WERI-Rb-1 (cell line): ENCODE measurements at regions not wholly inside any gene's neighbourhood (a gene's known extent, or its start where the extent isn't known, plus 50 kb on each side); places are given as distances from the start of the nearest gene placed in this dataset.

Source experiments
- DNase-seq: peaks from one replicate; pipeline ENCODE4 v3.0.0-alpha.2; 2020
- H3K27ac ChIP-seq: fragments of 250-450 bp; sonication (Bioruptor Pico); 2 replicates; pipeline ENCODE4 v1.5.1; 2020; ENCODE audit warnings: mild to moderate bottlenecking, moderate library complexity
- H3K27me3 ChIP-seq: fragments of 250-450 bp; sonication (Bioruptor Pico); 2 replicates; pipeline ENCODE4 v1.5.1; 2021; ENCODE audit warnings: mild to moderate bottlenecking, low read depth, moderate library complexity; ENCODE audit not compliant: insufficient read depth, severe bottlenecking
- H3K36me3 ChIP-seq: fragments of 250-450 bp; sonication (Bioruptor Pico); 2 replicates; pipeline ENCODE4 v1.5.1; 2020; ENCODE audit warnings: mild to moderate bottlenecking, moderate library complexity
- H3K4me3 ChIP-seq: 2 replicates; pipeline ENCODE4 v1.5.1; 2011; ENCODE audit warnings: low read depth, mild to moderate bottlenecking, control low read depth, low read length
- H3K9me3 ChIP-seq: fragments of 250-450 bp; sonication (Bioruptor Pico); 2 replicates; pipeline ENCODE4 v1.5.1; 2021; ENCODE audit warnings: mild to moderate bottlenecking, moderate library complexity; ENCODE audit not compliant: severe bottlenecking
- TF ChIP-seq, protein P1 (sequence below): IDR thresholded peaks from 2 replicates; pipeline ENCODE4 v1.5.1; 2011; ENCODE audit warnings: low read depth, mild to moderate bottlenecking, control low read depth, inconsistent platforms, low read length

DNA sequence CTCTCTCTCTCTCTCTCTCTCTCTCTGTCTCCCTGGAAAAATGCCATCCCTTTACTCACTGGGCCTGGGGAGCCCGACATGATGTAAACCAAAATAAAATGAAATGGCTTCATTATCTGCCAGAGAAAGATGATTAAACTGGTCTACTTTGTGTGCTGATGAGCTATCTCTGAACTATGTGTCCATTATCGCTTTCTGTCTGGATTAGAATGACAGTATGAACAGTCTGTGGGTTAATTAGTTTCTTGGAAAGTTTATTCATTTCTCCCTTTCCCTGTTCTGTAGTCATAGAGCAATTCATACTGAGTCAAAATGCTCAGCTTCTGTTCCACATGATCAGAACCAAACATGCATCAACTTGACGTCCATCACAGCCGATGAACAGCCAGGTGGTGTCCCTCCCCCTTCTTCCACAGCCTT lies 72.4 kb upstream of the KCND3 start:
- Histone ChIP-seq H3K27ac (no peak overlapping the region), H3K4me3 (no peak overlapping the region), H3K36me3 (no peaks in the 10 kb centered on the region), H3K9me3 (no peaks in the 10 kb centered on the region), H3K27me3 (no peaks in the 10 kb centered on the region)
- TF ChIP-seq, protein P1, sequence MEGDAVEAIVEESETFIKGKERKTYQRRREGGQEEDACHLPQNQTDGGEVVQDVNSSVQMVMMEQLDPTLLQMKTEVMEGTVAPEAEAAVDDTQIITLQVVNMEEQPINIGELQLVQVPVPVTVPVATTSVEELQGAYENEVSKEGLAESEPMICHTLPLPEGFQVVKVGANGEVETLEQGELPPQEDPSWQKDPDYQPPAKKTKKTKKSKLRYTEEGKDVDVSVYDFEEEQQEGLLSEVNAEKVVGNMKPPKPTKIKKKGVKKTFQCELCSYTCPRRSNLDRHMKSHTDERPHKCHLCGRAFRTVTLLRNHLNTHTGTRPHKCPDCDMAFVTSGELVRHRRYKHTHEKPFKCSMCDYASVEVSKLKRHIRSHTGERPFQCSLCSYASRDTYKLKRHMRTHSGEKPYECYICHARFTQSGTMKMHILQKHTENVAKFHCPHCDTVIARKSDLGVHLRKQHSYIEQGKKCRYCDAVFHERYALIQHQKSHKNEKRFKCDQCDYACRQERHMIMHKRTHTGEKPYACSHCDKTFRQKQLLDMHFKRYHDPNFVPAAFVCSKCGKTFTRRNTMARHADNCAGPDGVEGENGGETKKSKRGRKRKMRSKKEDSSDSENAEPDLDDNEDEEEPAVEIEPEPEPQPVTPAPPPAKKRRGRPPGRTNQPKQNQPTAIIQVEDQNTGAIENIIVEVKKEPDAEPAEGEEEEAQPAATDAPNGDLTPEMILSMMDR, result no peak
- DNase-seq, result no peak

DNA sequence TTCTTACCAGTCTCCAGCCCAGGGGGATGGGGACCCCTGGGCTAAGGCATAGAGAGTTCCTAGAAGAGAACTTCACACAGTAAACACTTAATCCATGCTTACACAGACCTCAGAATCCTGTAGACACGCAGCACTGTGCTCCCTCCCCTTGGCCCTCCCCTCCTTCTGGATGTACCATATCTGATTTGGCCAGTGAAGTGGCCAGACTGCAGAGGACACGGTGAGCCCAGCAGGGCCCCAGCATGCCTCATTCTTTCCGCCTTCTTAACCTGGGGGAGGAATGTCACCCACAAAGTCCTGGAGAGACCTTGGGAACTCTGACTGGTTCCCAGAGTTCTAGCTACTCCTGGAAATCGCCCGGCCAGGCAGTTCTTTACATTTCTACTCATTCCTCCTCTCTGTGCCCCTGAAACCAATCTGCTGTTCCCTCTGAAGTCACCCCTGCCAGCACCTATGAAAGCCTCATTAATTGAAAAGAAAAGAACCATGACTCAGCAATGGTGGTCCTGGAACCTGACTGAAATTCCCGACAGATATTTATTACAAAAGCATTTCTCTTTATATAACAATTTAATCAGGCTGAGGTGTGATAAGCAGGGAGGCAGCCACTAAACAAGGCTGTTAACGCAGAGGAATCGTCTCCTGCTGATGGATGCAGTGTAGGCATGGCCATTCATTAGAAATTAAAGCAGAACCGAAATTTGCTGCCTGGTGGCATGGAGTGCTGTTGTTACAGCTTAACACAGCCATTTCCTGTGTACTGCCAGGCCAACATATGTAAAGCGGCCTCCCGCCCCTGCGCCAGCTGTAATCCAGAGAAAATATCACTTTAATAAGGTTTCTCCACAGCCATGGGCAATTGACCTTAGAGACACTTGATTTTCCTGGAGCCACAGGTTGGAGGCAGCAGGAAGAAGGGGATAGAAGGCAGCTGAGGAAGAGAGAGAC lies 74.6 kb upstream of the KCND3 start:
- Histone ChIP-seq H3K9me3 (no peaks in the 10 kb centered on the region), H3K4me3 (no peak overlapping the region), H3K36me3 (no peaks in the 10 kb centered on the region), H3K27ac (no peak overlapping the region), H3K27me3 (no peaks in the 10 kb centered on the region)
- no peak for DNase-seq
- TF ChIP-seq, protein P1, result no peak

DNA sequence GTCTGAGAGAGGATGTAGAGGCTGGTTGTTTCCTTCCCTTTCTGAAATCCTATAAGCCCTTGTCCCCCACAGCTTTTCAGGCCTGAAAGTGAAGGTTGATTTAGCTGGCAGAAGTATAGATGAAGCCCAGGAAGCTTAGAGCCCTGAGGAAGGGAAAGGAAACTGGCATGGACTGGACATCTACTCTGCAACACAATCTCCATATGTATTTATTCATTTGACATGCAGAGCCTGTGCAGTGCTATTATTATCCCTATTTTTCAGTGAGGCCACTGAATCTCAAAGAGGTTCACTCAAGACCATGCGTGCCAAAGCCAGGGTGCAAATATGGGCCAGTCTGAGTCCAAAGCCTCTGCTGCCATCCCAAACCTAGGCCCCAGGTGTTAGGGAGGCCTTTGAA lies 78.5 kb upstream of the KCND3 start:
- no peak for DNase-seq
- Histone ChIP-seq H3K36me3 (no peaks in the 10 kb centered on the region), H3K27me3 (no peaks in the 10 kb centered on the region), H3K4me3 (no peak overlapping the region), H3K27ac (no peak overlapping the region), H3K9me3 (peaks cover 3% of the 10 kb centered on the region)
- TF ChIP-seq, protein P1, result no peak

DNA sequence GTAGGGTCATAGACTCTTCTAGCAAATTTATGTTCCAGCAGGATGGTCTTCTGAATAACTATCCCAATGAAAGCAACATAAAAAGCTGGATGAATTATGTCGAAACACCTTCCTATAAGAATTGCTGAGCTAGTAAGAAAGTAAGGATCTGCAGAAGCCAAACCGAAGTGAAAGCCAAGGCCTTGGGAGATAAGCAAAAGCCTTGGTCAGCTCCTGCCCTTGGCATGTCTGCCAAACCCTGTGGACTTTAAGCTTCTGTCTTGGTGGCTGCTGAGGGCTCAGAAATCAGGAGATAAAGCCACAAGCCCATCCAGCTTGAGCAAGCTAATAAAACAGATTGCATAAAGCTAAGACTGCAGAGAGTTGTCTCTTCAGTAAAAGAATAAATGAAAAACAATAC lies 81.2 kb upstream of the KCND3 start:
- DNase-seq, result no peak
- no peak overlapping the region for H3K4me3 ChIP-seq
- no peaks in the 10 kb centered on the region for H3K36me3 ChIP-seq
- TF ChIP-seq, protein P1, result no peak
- H3K9me3 ChIP-seq, result peaks cover 3% of the 10 kb centered on the region
- no peaks in the 10 kb centered on the region for H3K27me3 ChIP-seq
- H3K27ac ChIP-seq, result no peak overlapping the region

DNA sequence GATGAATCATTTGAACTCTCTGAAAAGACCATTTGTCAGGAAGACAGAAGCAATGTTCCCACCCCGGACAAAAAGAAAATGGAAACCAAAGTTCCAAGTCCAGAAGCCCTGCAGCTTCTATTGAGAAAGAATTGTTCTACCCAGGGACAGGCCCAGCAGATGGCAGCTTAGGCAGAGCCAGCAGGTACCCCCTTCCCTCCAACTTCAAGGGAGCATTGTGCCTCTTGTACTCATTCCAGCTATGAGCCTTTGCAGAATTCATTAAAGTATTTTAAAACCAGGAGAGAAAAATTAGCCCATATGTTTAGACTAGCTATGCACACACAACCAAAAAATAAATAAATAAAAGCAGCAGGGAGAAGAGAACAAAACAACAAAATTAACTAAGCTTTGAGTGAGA lies 85.2 kb upstream of the KCND3 start:
- Histone ChIP-seq H3K4me3 (no peak overlapping the region), H3K27ac (no peak overlapping the region), H3K27me3 (no peaks in the 10 kb centered on the region), H3K36me3 (no peaks in the 10 kb centered on the region), H3K9me3 (peaks cover 3% of the 10 kb centered on the region)
- TF ChIP-seq, protein P1, result no peak
- no peak for DNase-seq
